ENCODE measurements at regions not wholly inside any gene's neighbourhood (a gene's known extent, or its start where the extent isn't known, plus 50 kb on each side); places are given as distances from the start of the nearest gene placed in this dataset.
"Not testable (repeated sequence)": the region's sequence is repeated elsewhere in the genome, so short reads cannot be mapped to it uniquely, and the experiment has no call there.

DNA sequence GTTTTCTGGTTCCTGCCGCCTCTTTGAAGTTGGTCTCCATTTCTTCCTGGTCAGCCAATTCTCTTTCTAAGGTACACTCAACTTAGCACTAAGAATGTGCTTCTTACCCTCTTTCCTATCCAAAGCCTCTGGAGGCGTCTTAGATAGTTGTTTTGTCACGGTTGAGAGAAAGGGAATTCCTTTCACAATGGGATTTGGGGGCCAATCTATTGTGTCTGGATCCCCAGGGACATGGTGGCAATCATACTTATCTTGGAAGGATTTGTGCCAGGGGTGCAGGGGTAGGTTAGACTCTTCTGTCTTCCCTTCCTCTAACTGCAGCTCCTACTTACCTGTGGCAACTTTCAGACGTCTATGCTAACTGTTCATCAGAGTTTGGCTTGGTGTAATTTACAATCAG, 287.1 kb downstream of the SOX2 start:
- no peak for DNase-seq (ENCODE audit: low spot score)

DNA sequence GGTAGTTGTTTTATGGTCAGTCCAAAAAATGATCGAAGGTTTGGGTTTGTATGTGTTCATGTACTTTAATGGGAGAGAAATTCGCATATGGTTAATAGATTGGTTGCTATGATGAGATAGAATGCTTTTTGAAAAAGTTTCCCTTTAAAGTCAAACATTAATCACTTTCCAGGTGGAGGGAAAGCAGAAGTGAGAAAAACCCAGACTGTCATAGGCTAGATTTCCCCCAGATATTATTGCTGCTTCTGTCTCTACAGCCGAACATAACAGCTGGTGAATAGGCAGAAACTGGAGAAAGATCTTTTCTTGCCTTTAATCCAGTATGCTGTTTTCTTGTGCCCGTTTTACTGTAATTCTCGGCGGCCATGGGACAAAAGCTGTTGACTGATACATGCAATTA, 287.6 kb downstream of the SOX2 start:
- no peak for DNase-seq (ENCODE audit: low spot score)

DNA sequence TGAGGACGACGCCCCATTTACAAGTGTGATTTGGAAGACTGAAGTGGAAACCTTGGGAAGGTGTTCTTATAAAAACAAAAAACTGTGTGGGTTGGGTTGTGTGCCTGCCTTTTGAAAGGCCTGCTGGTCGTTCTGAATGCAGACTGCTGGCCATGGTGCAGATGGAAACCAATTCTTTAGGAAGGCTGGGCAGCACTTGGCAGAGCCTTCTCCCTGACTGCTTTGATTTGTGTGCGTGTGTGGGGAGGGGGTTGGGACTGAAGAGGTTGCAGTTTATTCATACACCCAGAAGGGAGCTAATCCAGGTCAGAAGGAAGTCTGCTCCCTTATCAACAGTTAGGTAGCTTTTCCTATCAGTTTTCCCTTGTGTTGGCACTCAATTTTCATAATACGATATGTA, 288.7 kb downstream of the SOX2 start:
- no peak for DNase-seq (ENCODE audit: low spot score)

DNA sequence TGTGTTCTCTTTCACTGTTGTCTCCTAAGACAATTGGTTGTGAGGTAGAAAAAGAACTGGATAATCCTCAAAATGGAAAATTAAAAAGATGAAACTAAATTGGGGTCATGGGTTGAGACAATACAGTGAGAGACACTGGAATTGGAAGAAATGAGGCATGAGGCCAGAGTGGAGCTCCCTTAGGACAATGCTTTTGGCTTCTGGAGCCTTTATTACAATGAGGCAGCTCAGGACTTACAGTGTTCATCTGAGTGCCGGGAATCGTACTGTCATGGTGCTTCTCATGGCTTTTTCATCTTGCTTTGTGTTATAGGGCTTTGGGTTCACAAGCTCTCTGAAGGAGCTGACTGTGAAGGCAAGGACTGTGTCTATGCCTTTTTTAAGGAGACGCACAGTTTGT, 293.5 kb downstream of the SOX2 start:
- DNase-seq (ENCODE audit: low spot score): no peak

DNA sequence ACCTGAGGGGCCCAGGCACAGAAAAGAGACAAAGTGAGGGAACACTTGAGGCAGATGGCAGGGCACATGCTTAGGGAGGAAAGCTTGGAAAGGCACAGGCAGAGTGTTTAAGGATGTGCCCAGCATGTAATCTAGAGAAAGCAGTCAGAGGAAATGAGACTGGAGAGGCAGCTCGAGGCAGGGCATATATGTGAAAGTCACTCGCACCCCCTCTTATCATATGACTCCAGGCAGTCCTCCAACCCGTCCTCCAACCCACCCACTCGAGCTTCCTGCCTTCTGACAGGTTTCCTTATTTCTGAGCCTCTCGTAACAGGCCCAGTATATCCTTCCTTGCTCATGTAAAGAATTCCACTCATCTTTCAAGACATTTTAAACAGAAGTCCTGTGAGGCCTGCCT, 294.0 kb downstream of the SOX2 start:
- no peak for DNase-seq (ENCODE audit: low spot score)

DNA sequence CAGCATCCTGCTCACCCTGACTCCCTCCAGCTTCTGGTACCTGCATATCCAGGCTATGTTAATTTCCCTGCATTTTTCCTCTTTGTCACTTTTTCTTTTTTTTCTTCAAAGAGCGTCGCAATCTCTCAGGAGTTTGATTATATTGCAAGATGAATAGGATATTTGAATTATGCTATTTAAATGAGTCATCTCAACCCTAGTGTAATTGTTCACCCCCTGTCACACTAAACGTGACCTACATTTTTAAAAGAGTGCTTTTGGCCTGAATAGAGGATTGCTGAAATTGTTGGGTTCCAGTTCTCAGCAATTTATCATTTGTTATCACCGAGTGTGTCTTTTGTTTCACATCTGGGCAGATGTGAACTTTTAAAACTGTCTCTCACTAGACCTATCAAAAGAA, 294.7 kb downstream of the SOX2 start:
- no peak for DNase-seq (ENCODE audit: low spot score)

DNA sequence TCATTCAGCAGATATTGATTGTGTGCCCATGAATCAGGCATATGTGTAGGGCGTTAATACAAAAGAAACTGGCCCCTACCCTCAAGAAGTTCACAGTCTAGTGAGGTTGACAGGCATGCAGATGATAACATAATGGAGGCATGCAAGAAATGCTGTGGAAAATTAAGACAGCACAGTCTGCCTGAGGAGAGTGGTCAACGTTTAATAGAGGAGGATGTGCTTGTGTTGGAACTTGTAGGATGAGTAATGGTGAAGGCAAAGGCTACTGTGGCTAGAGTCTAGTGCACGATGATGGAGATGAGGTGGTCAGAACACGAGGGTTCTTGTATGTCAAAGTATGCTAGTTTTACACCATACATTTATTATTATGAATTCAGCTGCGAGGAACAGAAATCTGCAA, 295.7 kb downstream of the SOX2 start:
- DNase-seq (ENCODE audit: low spot score): no peak

DNA sequence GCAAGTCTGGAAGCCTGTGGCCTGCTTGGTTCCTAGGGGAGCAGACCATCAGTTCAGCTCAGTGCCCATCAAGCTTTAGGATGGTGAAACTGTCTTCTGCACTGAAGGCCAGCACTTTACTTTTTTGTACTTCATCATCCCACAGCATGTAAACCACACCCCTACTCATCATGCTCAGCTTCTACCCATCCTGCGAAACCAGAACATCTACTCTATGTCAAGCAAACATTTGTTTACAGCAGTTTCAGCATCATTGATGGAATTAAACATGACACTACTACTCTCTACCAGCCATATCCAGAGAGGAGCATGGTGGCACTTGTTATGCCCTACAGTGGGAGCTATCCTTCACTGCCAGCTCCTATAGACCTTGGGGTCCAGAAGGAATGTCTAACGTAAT, 306.6 kb downstream of the SOX2 start:
- no peak for DNase-seq (ENCODE audit: low spot score)

DNA sequence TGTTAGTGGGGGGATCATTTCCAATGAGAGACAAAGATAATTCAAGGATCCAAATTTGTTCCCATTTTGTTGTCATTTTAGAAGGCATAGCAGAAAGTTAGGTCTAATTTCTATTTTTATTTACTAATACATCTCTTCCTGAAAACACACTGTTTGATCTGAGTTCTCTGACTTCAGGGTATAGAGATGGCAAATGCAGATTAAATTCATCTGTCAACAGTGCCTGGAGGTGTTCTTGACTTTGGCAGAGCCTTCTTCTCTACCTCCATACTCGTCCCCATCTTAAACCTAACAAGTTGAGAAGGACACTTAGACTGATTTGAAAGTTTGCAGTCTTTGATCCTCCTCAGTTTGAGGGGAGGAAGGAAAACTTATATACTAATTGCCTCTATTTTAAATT, 308.2 kb downstream of the SOX2 start:
- no peak for DNase-seq (ENCODE audit: low spot score)

DNA sequence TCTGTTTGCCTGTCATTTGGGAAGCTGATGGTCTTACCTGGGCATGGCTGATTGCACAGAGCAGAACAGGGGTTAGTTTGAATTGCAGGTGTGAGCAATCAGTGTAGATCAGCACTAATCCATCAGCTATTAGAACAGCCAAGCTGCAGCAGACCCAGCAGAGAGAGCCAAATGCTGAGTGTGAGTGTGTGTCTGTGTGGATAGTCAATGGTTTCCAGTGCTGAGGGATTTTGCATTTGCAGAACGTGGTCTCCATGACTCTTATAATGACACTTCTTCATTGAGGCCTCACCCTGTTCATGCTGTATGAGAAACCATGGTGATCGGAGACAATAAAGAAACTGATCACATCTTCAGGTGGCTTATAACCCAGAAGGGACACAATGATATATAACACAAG, 312.1 kb downstream of the SOX2 start:
- no peak for DNase-seq (ENCODE audit: low spot score)

DNA sequence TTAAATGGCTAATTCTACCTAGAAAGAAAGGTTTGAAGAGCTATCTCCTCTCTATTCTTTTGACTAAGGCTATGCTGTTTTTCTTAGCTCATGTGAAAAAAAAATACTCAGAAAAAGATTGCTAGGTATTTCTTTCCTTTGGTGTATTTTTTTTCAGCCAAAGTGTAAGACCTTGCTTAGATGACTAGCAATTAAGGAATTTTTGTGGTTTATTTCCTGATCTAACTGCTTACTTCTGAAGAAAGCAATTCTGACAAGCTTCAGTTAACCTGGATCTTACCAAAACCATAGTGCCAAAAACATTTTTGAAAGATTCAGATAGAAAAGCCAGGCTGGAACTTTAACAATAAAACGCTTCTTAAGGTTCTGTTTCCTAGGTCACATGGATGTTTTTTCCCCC, 315.6 kb downstream of the SOX2 start:
- no peak for DNase-seq (ENCODE audit: low spot score)

DNA sequence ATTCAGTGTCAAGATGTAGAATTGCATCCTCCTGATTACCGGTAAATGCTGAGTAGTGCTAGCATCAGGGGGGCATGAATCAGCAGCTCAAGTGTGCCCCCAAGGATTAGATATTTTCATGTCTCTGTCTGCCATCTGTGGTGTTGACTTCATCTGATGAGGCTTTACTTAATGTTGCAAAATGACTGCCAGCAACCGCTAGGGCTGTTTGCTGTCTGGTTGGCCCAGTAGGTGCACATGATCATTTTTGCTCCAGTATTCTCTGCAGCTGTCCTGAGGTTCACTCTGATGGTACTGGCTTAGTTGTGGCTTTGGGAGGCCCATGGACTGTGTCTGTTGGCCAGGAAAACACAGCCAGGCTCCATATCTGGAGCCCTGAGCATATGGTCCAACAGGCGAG, 316.4 kb downstream of the SOX2 start:
- no peak for DNase-seq (ENCODE audit: low spot score)

DNA sequence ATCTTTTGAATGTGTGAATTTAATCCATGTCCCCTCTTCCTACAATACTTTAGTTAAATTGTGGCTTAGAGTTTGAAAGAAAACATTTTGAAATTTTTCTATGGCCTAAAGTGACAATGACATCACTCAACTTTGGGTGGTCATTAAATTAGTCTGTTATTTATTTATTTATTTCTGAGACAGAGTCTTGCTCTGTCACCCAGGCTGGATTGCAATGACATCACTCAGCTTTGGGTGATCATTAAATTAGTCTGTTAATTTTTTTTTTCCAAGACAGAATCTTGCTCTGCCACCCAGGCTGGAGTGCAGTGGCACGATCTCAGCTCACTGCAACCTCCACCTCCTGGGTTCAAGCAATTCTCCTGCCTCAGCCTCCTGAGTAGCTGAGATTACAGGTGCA, 322.5 kb downstream of the SOX2 start:
- not testable (repeated sequence) for DNase-seq (ENCODE audit: low spot score)

DNA sequence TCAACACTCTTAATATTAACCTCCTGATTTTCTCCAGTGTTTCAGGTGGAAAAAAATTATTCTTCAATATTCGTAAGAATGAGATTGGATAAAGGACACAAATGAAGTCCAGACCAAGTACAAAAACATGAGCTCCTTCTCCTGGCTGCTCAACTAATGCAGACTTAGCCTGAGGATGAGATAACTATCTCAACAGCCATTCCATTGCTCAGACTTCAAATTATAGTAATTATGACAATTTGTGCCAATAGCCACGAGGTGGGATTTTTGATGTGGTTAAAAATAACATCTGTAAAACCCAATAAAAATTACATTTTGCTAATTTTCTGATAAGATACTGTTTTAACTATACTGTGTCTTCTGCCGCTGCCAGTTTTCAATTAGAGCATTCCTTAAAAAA, 323.6 kb downstream of the SOX2 start:
- DNase-seq (ENCODE audit: low spot score): no peak

DNA sequence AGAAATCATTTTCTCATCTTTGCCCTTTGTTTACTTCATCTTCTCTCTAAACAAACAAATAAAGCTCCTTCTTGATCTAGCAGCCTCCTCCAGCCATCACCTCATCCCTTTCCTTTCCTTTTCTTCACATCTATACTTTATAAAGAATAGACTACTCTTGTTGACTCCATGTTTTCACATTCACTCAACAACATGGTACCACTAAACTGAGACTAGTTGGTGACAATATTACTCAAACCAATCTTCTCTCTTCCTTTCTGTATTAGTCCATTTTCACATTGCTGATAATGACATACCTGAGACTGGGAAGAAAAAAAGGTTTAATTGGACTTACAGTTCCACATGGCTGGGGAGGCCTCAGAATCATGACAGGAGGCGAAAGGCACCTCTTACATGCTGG, 324.7 kb downstream of the SOX2 start:
- no peak for DNase-seq (ENCODE audit: low spot score)

DNA sequence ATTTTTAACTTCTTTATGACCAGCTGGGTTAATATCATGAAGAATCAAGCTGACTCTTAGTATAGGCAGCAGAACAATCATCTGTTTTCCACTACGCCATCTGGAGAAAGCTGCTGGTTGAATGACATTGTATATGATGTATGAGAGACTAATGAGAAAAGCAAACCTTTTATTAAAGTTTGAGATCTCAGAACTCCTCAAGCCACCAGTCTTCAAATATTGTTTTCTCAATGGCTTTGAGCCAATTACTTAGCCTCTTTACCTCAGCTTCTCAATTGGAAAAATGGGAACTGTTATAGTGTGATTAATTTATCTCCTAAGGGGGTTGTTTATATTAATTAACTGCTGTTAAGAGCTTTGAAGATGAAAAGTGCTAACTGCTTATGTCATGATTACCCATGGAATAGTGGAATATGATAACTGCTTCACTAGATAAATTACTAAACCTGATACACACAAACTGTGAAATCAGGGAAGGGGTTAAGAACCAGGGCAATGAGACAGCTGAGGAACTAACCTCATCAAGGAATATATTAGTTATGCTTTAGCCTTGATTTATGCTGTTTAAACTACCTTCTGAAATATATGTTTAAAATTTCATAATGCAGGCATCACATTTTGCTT, 330.1 kb downstream of the SOX2 start:
- DNase-seq (ENCODE audit: low spot score): no peak

DNA sequence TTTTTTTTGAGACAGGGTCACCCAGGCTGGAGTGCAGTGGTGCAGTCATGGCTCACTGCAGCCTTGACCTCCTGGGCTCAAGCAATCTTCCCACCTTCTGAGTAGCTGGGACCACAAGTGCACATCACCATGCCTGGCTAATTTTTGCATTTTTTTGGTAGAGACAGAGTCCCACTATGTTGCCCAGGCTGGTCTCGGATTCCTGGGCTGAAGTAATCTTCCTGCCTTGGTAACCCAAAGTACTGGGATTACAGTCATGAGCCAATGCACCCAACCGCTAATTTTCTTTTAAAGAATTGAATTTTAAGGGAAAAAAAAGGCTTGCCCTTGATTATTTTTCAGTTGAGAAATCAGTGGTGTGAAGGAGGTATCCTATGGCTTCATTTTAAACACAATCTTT, 334.0 kb downstream of the SOX2 start:
- no peak for DNase-seq (ENCODE audit: low spot score)

DNA sequence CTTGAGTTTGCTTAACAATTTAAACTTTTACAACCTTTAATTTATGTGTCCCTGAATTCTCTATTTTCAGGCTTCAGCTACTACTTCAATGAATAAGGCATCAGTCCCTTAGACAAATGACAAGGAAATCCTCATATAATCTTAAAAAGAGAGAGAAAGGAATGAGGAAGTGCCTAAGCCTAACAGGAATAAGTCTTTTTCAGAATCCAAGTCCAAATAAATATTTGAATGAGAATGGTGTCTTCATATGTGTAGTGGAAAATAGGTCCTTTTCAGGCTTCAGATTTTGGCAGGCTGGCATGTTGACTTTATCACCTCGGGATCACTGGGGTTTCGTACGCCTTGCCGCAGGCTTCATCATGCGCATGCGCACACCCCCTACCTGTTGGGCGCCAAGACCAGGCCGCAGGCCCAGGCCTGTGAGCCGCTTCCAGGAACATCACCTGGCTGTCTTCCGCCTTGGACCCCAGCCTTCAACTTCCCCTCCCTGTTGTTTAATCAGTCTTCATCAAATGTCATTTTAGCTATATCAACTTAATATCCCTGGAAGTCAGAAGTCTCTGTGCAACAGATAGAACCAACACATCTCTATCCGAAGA, 334.5 kb downstream of the SOX2 start:
- no peak for DNase-seq (ENCODE audit: low spot score)

DNA sequence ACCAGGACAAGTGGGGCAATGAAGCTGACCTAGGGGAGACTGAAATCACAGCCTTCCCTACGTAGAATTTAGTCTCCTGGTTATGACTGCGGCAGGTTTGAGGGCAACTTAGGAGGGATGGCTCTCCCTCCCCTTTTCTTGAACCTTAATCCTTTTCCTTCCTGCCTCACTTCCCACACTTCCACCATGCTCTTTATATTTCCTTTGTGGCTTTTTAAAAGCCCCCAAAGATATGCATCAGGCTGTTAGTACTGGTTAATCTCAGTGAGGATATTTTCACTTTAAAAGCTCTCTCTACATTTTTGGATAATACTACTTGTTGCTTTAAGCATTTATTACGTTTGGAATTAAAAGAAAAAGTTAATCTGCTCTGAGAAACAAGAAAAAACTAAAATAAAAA, 339.2 kb downstream of the SOX2 start:
- DNase-seq (ENCODE audit: low spot score): no peak

DNA sequence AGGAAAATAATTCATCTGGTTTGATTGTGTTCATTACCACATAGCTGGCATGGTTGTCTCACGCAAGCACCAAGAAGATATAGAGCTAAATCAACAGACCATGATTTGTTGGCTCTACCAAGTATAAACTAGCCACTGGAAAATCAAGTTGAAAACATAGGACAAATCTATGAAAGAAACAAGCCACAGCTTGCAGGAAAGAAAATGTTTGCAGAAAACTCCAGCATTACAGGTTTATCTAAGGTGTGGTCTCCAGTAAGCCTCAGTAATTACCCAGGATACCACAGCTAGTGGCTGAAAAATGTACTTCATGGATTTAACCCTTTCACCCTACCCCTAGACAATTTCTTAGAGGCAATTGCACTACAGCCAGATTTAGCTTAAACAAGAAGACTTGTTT, 340.6 kb downstream of the SOX2 start:
- no peak for DNase-seq (ENCODE audit: low spot score)

DNA sequence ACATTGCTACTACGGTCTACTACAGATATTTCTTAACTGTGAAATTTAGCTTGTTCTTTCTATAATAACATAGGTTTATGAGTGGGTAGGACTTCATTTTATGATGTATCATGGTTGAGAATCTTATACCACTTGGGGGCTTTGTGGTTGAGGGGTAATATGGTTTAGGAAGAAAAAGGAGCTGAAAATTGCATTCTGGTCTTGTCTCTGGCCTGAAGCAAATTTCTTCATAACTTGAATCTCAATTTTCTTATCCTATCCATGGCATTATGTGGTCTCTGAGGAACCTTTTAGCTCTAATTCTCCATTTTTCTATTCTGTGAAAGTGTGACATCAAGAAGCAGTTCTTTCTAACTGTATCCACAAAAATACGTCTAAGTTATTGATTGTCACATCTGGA, 341.0 kb downstream of the SOX2 start:
- DNase-seq (ENCODE audit: low spot score): no peak

DNA sequence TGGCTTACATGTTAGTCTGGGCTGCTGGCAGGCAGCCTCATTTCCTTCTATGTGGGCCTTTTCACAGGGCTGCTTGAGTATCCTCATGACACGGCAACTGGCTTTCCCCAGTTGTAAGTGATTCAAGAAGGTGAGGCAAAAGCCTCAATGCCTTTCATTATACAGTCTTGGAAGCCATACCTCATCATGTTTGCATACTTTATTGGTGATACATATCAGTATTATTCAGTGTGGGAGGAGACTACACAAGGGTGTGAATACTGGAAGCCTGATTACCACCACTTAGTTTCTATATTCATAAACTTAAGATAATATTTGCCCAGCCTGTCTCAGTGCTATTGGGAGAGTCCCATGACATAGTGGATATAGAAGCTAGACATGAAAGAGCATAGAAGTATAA, 346.8 kb downstream of the SOX2 start:
- DNase-seq (ENCODE audit: low spot score): no peak

DNA sequence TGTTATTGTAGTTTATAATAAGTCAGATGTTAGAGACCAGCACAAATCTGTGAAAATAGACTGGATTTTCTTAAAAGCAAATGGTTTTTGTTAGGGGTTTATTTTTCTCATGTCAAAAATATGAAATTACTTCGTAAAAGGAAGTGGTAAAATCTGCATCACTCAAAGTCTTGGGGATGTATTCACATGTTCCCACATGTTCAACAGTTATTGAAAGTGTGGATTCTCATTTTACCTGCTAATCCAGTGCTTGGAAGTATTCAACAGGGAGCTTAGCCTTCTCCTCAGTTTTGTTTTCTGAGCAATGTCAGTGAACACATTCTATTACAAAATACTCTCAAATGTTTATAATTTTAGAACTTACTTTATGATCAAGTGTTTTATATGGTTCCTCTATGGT, 352.0 kb downstream of the SOX2 start:
- DNase-seq (ENCODE audit: low spot score): no peak

DNA sequence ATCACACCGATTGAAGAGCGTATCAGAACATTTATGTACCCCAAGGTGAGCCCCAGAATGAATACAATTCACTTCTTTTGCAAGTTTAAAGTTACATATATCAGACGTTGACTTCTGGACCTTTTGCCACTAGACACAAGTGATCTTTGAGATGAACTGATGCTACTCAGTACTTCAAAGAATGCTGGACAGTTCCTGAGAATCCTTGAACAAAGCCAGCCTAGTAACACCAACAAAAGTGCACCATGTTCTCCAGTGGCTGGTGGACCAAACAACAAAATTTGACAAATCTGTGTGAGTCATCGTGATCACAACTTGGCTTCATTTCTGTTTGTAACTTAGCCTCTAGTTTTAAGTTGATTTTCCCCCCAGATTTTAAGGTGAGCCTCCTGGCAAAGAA, 355.7 kb downstream of the SOX2 start:
- no peak for DNase-seq (ENCODE audit: low spot score)

DNA sequence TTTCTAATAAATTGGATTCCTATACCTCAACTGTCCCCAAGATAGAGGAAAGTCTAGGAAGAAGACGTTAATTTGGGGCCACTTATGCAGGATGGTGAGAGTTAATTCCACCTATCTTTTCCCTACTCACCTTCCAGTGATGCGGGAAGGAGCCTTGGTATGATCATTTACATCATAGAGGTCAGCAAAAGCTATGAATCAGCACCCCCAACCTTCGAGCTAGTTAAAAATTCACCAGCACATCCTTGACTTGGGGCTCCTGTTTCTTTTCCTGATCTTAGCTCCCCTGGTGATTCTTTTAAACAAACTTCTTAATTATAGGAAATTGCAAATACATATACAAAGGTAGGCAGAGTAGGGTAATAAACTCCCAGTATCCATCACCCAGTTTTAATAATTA, 366.6 kb downstream of the SOX2 start:
- no peak for DNase-seq (ENCODE audit: low spot score)

All from hematopoietic multipotent progenitor cell treated with erythropoietin and hydrocortisone succinate and interleukin-3 and kit ligand, for 15 days (in vitro differentiated cells).